Uterus (tissue), 3 donors: ENCODE measurements at regions not wholly inside any gene's neighbourhood (a gene's known extent, or its start where the extent isn't known, plus 50 kb on each side); places are given as distances from the start of the nearest gene placed in this dataset.
A peak's percentile ranks its signal among the peaks of the same experiment; 100 is the strongest.

Experiments used
- DNase-seq, 2 donors: peaks; one replicate each; pipeline ENCODE4 v3.0.0-alpha.2; 2019 to 2020
- H3K27ac ChIP-seq, 2 donors: fragments of 200-600 bp; sonication (generic); 1 replicate in 1 of 2; 2 replicates in 1 of 2; pipeline ENCODE4 v1.5.1; 2016 to 2018
- H3K27me3 ChIP-seq, 2 donors: fragments of 200-600 bp; sonication (generic); one replicate each; pipeline ENCODE4 v1.5.1; 2018 to 2019; ENCODE audit warnings: control low read depth in 1 of 2
- H3K36me3 ChIP-seq, 2 donors: fragments of 200-600 bp; sonication (generic); one replicate each; pipeline ENCODE4 v1.5.1; 2019; ENCODE audit warnings: control low read depth in 1 of 2
- H3K4me1 ChIP-seq, 2 donors: fragments of 200-600 bp; sonication (generic); one replicate each; pipeline ENCODE4 v1.5.1; 2018 to 2019; ENCODE audit warnings: control low read depth in 1 of 2
- H3K4me3 ChIP-seq, 2 donors: fragments of 200-600 bp; sonication (generic); 1 replicate in 1 of 2; 2 replicates in 1 of 2; pipeline ENCODE4 v1.5.1; 2018 to 2019; ENCODE audit warnings: mild to moderate bottlenecking in 1 of 2
- H3K9me3 ChIP-seq, 2 donors: fragments of 200-600 bp; sonication (generic); one replicate each; pipeline ENCODE4 v1.5.1; 2019; ENCODE audit warnings: control low read depth in 1 of 2
- CTCF ChIP-seq, 4 experiments: fragments of 200-600 bp in 2 of 4; fragments of 450-650 bp in 2 of 4; sonication (generic) in 2 of 4; IDR thresholded peaks; one replicate each; pipeline ENCODE4 v1.5.1; 2016 to 2019; ENCODE audit warnings: antibody characterized with exemption in 4 of 4, mild to moderate bottlenecking in 2 of 4, moderate library complexity in 1 of 4
- POLR2A ChIP-seq, 2 donors: fragments of 450-650 bp; IDR thresholded peaks; one replicate each; pipeline ENCODE4 v1.6.1; 2016; ENCODE audit warnings: antibody characterized with exemption in 2 of 2, mild to moderate bottlenecking in 1 of 2, moderate library complexity in 1 of 2
- intact Hi-C: fragments of 100-400 bp; cut with DNase I; formaldehyde crosslinking; loops from one replicate; pipeline ENCODE4 v1.15.1; 2023; ENCODE audit warnings: low total_unique reads
- donor health status: DM: yes; HTN: yes; CAD: no.

- Histone ChIP-seq H3K4me1 (peaks cover 0 to 4% of the 10 kb centered on the region in 2 donors), H3K27me3 (no peaks in the 10 kb centered on the region), H3K36me3 (no peaks in the 10 kb centered on the region), H3K4me3 (no peak overlapping the region), H3K9me3 (no peaks in the 10 kb centered on the region), H3K27ac (peak overlapping the region; percentile 61 to 67)
- DNase-seq = no peak
- TF ChIP-seq POLR2A (IDR thresholded peaks at IDR 0.05) (no peak), CTCF (IDR thresholded peaks at IDR 0.05) (no peak)
- intact Hi-C loops = no loop called here
Observed at GRCh38 chr7:47647181-47647917, 65.4 kb upstream of the TNS3 start.

GRCh38 chr7:47643716-47644400 lies 61.9 kb upstream of the TNS3 start:
- Histone ChIP-seq H3K27ac (no peak overlapping the region), H3K4me1 (peaks cover 0 to 4% of the 10 kb centered on the region in 2 donors), H3K4me3 (no peak overlapping the region), H3K9me3 (no peaks in the 10 kb centered on the region), H3K27me3 (no peaks in the 10 kb centered on the region), H3K36me3 (no peaks in the 10 kb centered on the region)
- DNase-seq = no peak
- TF ChIP-seq CTCF (IDR thresholded peaks at IDR 0.05) (no peak), POLR2A (IDR thresholded peaks at IDR 0.05) (no peak)
- intact Hi-C loops = no loop called here

- Histone ChIP-seq H3K4me1 (peaks cover 0 to 11% of the 10 kb centered on the region in 2 donors), H3K27ac (peak overlapping the region in 1 of 2 donors; percentile 33), H3K4me3 (no peak overlapping the region), H3K9me3 (no peaks in the 10 kb centered on the region), H3K27me3 (no peaks in the 10 kb centered on the region), H3K36me3 (no peaks in the 10 kb centered on the region)
- no peak for DNase-seq
- intact Hi-C loops = no loop called here
- TF ChIP-seq CTCF (IDR thresholded peaks at IDR 0.05) (no peak), POLR2A (IDR thresholded peaks at IDR 0.05) (no peak)
Observed at GRCh38 chr7:47640265-47640664, 58.4 kb upstream of the TNS3 start.

- Histone ChIP-seq H3K27me3 (no peaks in the 10 kb centered on the region), H3K27ac (peak overlapping the region; percentile 33 to 55), H3K4me3 (no peak overlapping the region), H3K4me1 (peaks cover 0 to 11% of the 10 kb centered on the region in 2 donors), H3K36me3 (no peaks in the 10 kb centered on the region), H3K9me3 (no peaks in the 10 kb centered on the region)
- intact Hi-C loops = no loop called here
- TF ChIP-seq CTCF (IDR thresholded peaks at IDR 0.05) (no peak), POLR2A (IDR thresholded peaks at IDR 0.05) (no peak)
- DNase-seq = no peak
Observed at GRCh38 chr7:47639495-47640110, 57.7 kb upstream of the TNS3 start.
